ENCODE measurements at regions not wholly inside any gene's neighbourhood (a gene's known extent, or its start where the extent isn't known, plus 50 kb on each side); places are given as distances from the start of the nearest gene placed in this dataset.

- no peak for TF ChIP-seq YY1 (IDR thresholded peaks at IDR 0.05; ENCODE audit: insufficient read depth, insufficient read length)
- no peak for TF ChIP-seq SUZ12 (IDR thresholded peaks at IDR 0.05; ENCODE audit: extremely low read depth, insufficient read depth, insufficient read length)
Observed at GRCh38 chr3:26343647-26344046, 278.9 kb upstream of the LRRC3B start.

All from NT2/D1 (cell line).